ENCODE measurements at regions not wholly inside any gene's neighbourhood (a gene's known extent, or its start where the extent isn't known, plus 50 kb on each side); places are given as distances from the start of the nearest gene placed in this dataset.

DNA sequence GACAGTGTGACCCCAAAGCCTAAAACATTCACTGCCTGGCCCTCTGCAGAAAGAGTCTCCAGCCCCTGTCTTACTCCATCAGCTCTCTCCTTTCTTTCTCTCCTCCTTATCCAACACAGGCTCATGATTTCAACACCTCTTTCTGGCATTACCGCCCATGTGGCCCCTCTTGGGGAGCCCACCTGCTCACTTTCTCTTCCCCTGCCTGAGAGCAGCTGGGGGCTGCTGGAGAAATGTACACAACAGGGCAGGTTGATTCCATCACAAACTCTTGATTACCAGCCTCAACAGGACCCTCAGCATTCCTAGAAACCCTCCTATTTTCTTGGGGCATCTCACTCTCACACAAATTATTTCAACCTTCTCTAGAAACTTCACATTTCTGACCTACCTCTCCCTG lies 98.3 kb downstream of the ABHD5 start:
- no peak for TF ChIP-seq CTCF (IDR thresholded peaks at IDR 0.05; ENCODE audit: insufficient read depth, low read depth, low read length)
- DNase-seq (ENCODE audit: low read depth), result no peak
- H3K4me3 ChIP-seq (ENCODE audit: low read depth, low read length), result no peak overlapping the region

- H3K4me3 ChIP-seq (ENCODE audit: low read depth, low read length), result no peak overlapping the region
- no peak for TF ChIP-seq CTCF (IDR thresholded peaks at IDR 0.05; ENCODE audit: insufficient read depth, low read depth, low read length)
- no peak for DNase-seq (ENCODE audit: low read depth)
These were observed 99.3 kb downstream of the ABHD5 start for GRCh38 chr3:43790060-43790459.

DNA sequence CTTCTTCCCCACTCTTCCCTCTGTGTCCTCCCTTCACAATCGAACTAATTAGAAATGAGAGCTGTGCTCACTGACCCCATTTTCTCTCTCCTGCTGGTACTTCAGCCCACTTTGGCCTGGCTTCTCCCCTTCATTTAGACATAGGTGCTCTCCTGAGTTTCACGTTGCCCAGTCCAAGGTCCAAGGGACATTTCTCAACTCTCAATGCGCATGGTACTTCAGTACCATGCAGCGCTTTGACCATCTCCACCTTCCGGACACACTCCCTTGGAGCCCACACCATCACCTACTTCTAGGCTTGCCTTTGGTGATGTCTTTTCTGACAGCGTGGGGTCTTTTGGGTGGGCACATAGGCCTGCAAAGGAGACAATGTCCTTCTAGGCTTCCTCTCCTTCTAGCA lies 99.7 kb downstream of the ABHD5 start:
- DNase-seq (ENCODE audit: low read depth), result no peak
- H3K4me3 ChIP-seq (ENCODE audit: low read depth, low read length), result no peak overlapping the region
- TF ChIP-seq CTCF (IDR thresholded peaks at IDR 0.05; ENCODE audit: insufficient read depth, low read depth, low read length), result no peak

- no peak overlapping the region for H3K4me3 ChIP-seq (ENCODE audit: low read depth, low read length)
- TF ChIP-seq CTCF (IDR thresholded peaks at IDR 0.05; ENCODE audit: insufficient read depth, low read depth, low read length), result no peak
- no peak for DNase-seq (ENCODE audit: low read depth)
These were observed 100.5 kb downstream of the ABHD5 start for GRCh38 chr3:43791246-43791645.

GRCh38 chr3:43792904-43793303 lies 102.2 kb downstream of the ABHD5 start:
- DNase-seq (ENCODE audit: low read depth), result no peak
- no peak for TF ChIP-seq CTCF (IDR thresholded peaks at IDR 0.05; ENCODE audit: insufficient read depth, low read depth, low read length)
- H3K4me3 ChIP-seq (ENCODE audit: low read depth, low read length), result no peak overlapping the region

DNA sequence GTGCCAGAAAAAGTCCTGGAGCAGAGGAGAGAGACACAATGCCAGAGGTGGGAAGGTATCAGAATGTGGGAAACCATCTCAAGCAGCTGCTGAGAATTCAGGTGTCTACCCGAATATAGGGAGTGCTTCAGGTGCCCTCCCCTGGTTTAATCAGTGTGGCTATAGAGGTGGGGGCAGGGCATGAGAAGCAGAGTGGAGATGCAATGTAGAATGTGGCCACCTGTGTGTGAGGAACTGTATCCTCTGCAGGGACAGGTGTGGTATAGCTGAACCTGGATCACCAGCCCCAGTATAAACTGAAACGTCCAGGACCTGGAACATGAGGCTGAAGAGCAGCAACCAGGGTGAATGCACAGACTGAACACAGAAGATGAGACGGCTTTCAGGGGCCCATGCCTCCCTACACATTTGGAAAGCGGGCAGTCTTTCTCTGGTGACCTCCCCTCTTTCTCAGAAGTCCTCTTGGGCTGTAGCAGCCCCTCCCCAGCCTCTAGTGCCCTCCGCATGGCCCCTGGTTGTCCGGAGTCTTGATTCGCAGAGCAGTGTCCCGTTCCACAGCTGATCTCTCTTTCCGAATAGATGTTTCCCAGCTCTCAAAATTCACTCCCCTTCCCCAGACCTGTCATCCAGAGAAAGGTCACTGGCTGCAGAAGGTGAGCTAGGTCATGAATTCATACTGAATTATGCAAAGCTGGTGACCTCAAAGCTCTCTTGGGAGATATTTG lies 103.1 kb downstream of the ABHD5 start:
- DNase-seq (ENCODE audit: low read depth), result no peak
- TF ChIP-seq CTCF (IDR thresholded peaks at IDR 0.05; ENCODE audit: insufficient read depth, low read depth, low read length), result no peak
- H3K4me3 ChIP-seq (ENCODE audit: low read depth, low read length), result no peak overlapping the region

GRCh38 chr3:43794776-43795175 lies 104.0 kb downstream of the ABHD5 start:
- H3K4me3 ChIP-seq (ENCODE audit: low read depth, low read length), result no peak overlapping the region
- no peak for TF ChIP-seq CTCF (IDR thresholded peaks at IDR 0.05; ENCODE audit: insufficient read depth, low read depth, low read length)
- DNase-seq (ENCODE audit: low read depth), result no peak

Data from fibroblast of villous mesenchyme (primary cell).